ENCODE measurements at regions not wholly inside any gene's neighbourhood (a gene's known extent, or its start where the extent isn't known, plus 50 kb on each side); places are given as distances from the start of the nearest gene placed in this dataset.
A peak's percentile ranks its signal among the peaks of the same experiment; 100 is the strongest.

DNA sequence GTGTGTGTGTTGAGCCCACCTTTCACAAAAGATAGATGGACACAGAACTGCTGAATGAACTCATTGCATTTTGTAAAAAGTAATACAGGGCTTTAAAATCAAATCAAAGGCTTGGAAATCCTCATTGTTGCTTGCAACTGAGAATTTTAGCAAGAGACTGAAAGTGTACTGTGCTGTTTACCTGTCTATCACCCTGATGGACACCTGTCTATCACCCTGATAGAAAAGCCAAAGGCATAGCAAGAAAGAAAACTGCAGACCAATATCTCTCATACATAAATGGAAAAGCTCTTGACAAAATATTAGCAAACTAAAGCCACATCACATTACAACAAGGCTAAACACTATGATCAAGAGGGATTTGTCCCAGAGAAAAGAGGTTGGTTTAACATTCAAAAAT is 107.5 kb upstream of the TMEM18 start (continued):
- no peak for TF ChIP-seq CREB1 (CRISPR knock-in tag; IDR thresholded peaks at IDR 0.05; ENCODE audit: low read depth)
- TF ChIP-seq, protein P1, sequence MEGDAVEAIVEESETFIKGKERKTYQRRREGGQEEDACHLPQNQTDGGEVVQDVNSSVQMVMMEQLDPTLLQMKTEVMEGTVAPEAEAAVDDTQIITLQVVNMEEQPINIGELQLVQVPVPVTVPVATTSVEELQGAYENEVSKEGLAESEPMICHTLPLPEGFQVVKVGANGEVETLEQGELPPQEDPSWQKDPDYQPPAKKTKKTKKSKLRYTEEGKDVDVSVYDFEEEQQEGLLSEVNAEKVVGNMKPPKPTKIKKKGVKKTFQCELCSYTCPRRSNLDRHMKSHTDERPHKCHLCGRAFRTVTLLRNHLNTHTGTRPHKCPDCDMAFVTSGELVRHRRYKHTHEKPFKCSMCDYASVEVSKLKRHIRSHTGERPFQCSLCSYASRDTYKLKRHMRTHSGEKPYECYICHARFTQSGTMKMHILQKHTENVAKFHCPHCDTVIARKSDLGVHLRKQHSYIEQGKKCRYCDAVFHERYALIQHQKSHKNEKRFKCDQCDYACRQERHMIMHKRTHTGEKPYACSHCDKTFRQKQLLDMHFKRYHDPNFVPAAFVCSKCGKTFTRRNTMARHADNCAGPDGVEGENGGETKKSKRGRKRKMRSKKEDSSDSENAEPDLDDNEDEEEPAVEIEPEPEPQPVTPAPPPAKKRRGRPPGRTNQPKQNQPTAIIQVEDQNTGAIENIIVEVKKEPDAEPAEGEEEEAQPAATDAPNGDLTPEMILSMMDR (conservative IDR thresholded peaks at IDR 0.05; ENCODE audit: low read depth in 2 of 2) = no peak

DNA sequence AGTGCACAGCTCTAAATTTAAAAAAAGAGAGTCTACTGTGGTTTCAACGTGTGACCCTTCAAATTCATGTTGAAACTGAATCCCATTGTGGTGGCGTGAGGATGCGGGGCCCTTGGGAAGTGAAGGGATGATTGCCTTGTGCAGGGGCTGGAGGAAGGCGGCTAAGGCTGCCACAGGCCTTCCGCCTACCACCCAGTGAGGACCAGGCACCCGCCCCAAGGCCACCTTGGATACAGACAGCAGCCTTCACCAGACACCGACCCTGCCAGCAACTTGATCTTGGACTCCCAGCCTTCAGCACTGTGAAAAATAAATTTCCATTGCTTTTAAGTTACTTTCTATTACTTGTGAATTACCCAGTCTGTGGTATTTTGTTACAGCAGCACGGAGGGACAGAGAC is 103.4 kb upstream of the TMEM18 start:
- Histone ChIP-seq H3K27me3 (ENCODE audit: insufficient read depth) (no peaks in the 10 kb centered on the region), H2AFZ (0 out of 2 replicates have a peak overlapping the region, but pooled peaks have one; percentile 66), H3K36me3 (ENCODE audit: insufficient read depth) (no peaks in the 10 kb centered on the region), H3F3A (replicated peaks; ENCODE audit: low read depth) (no peaks in the 10 kb centered on the region), H3K27ac (ENCODE audit: low read depth) (no peak overlapping the region), H3K4me3 (no peak overlapping the region), H3K79me2 (replicated peaks; ENCODE audit: insufficient read depth) (no peaks in the 10 kb centered on the region), H3K9me2 (ENCODE audit: insufficient read depth) (no peaks in the 10 kb centered on the region), H3K4me1 (ENCODE audit: insufficient read depth) (peaks cover 15% of the 10 kb centered on the region), H4K20me1 (replicated peaks; ENCODE audit: insufficient read depth) (no peaks in the 10 kb centered on the region), H3K4me2 (no peak overlapping the region)
- Mint-ChIP-seq H3K36me3 (ENCODE audit: low read depth) (no peaks in the 10 kb centered on the region; the same call in 2 of the 3 replicates), H3K27ac (no peak overlapping the region), H3K4me3 (no peak overlapping the region), H3K9me3 (no peaks in the 10 kb centered on the region), H3K27me3 (ENCODE audit: insufficient read depth, low read depth, poor library complexity) (peaks cover 4% of the 10 kb centered on the region), H3K4me1 (peaks cover 27% of the 10 kb centered on the region)
- DNase-seq (ENCODE audit: low spot score) (no peak), ATAC-seq (no peak)
- TF ChIP-seq, protein P1 (conservative IDR thresholded peaks at IDR 0.05; ENCODE audit: low read depth in 2 of 2) = no peak
- no peak for TF ChIP-seq EZH2 (IDR thresholded peaks at IDR 0.05; ENCODE audit: low read depth, unreplicated experiment)
- no peak for TF ChIP-seq STAT1 (IDR thresholded peaks at IDR 0.05; ENCODE audit: unreplicated experiment)
- no peak for TF ChIP-seq JUNB (IDR thresholded peaks at IDR 0.05; ENCODE audit: unreplicated experiment)
- no peak for TF ChIP-seq POLR2AphosphoS5 (IDR thresholded peaks at IDR 0.05; ENCODE audit: low read depth)
- TF ChIP-seq, protein P2, sequence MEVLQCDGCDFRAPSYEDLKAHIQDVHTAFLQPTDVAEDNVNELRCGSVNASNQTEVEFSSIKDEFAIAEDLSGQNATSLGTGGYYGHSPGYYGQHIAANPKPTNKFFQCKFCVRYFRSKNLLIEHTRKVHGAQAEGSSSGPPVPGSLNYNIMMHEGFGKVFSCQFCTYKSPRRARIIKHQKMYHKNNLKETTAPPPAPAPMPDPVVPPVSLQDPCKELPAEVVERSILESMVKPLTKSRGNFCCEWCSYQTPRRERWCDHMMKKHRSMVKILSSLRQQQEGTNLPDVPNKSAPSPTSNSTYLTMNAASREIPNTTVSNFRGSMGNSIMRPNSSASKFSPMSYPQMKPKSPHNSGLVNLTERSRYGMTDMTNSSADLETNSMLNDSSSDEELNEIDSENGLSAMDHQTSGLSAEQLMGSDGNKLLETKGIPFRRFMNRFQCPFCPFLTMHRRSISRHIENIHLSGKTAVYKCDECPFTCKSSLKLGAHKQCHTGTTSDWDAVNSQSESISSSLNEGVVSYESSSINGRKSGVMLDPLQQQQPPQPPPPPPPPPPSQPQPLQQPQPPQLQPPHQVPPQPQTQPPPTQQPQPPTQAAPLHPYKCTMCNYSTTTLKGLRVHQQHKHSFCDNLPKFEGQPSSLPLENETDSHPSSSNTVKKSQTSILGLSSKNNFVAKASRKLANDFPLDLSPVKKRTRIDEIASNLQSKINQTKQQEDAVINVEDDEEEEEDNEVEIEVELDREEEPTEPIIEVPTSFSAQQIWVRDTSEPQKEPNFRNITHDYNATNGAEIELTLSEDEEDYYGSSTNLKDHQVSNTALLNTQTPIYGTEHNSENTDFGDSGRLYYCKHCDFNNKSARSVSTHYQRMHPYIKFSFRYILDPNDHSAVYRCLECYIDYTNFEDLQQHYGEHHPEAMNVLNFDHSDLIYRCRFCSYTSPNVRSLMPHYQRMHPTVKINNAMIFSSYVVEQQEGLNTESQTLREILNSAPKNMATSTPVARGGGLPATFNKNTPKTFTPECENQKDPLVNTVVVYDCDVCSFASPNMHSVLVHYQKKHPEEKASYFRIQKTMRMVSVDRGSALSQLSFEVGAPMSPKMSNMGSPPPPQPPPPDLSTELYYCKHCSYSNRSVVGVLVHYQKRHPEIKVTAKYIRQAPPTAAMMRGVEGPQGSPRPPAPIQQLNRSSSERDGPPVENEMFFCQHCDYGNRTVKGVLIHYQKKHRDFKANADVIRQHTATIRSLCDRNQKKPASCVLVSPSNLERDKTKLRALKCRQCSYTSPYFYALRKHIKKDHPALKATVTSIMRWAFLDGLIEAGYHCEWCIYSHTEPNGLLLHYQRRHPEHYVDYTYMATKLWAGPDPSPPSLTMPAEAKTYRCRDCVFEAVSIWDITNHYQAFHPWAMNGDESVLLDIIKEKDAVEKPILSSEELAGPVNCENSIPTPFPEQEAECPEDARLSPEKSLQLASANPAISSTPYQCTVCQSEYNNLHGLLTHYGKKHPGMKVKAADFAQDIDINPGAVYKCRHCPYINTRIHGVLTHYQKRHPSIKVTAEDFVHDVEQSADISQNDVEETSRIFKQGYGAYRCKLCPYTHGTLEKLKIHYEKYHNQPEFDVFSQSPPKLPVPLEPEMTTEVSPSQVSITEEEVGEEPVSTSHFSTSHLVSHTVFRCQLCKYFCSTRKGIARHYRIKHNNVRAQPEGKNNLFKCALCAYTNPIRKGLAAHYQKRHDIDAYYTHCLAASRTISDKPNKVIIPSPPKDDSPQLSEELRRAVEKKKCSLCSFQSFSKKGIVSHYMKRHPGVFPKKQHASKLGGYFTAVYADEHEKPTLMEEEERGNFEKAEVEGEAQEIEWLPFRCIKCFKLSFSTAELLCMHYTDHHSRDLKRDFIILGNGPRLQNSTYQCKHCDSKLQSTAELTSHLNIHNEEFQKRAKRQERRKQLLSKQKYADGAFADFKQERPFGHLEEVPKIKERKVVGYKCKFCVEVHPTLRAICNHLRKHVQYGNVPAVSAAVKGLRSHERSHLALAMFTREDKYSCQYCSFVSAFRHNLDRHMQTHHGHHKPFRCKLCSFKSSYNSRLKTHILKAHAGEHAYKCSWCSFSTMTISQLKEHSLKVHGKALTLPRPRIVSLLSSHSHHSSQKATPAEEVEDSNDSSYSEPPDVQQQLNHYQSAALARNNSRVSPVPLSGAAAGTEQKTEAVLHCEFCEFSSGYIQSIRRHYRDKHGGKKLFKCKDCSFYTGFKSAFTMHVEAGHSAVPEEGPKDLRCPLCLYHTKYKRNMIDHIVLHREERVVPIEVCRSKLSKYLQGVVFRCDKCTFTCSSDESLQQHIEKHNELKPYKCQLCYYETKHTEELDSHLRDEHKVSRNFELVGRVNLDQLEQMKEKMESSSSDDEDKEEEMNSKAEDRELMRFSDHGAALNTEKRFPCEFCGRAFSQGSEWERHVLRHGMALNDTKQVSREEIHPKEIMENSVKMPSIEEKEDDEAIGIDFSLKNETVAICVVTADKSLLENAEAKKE (CRISPR knock-in tag; IDR thresholded peaks at IDR 0.05) = no peak
- TF ChIP-seq, protein P3, sequence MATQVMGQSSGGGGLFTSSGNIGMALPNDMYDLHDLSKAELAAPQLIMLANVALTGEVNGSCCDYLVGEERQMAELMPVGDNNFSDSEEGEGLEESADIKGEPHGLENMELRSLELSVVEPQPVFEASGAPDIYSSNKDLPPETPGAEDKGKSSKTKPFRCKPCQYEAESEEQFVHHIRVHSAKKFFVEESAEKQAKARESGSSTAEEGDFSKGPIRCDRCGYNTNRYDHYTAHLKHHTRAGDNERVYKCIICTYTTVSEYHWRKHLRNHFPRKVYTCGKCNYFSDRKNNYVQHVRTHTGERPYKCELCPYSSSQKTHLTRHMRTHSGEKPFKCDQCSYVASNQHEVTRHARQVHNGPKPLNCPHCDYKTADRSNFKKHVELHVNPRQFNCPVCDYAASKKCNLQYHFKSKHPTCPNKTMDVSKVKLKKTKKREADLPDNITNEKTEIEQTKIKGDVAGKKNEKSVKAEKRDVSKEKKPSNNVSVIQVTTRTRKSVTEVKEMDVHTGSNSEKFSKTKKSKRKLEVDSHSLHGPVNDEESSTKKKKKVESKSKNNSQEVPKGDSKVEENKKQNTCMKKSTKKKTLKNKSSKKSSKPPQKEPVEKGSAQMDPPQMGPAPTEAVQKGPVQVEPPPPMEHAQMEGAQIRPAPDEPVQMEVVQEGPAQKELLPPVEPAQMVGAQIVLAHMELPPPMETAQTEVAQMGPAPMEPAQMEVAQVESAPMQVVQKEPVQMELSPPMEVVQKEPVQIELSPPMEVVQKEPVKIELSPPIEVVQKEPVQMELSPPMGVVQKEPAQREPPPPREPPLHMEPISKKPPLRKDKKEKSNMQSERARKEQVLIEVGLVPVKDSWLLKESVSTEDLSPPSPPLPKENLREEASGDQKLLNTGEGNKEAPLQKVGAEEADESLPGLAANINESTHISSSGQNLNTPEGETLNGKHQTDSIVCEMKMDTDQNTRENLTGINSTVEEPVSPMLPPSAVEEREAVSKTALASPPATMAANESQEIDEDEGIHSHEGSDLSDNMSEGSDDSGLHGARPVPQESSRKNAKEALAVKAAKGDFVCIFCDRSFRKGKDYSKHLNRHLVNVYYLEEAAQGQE (IDR thresholded peaks at IDR 0.05; ENCODE audit: unreplicated experiment) = no peak
- no peak for TF ChIP-seq EZH2phosphoT487 (IDR thresholded peaks at IDR 0.05; ENCODE audit: unreplicated experiment)
- TF ChIP-seq NANOG (IDR thresholded peaks at IDR 0.05; ENCODE audit: borderline replicate concordance) = no peak
- no peak for TF ChIP-seq CREB1 (CRISPR knock-in tag; IDR thresholded peaks at IDR 0.05; ENCODE audit: low read depth)
- no peak for TF ChIP-seq ZNF114 (CRISPR knock-in tag; IDR thresholded peaks at IDR 0.05)
- no peak for TF ChIP-seq ZNF331 (CRISPR knock-in tag; IDR thresholded peaks at IDR 0.05; ENCODE audit: low read depth)

All from GM23338 (cell line).